Muscle layer of duodenum (tissue), 2 donors: ENCODE measurements at regions not wholly inside any gene's neighbourhood (a gene's known extent, or its start where the extent isn't known, plus 50 kb on each side); places are given as distances from the start of the nearest gene placed in this dataset.

Source experiments
- H3K27ac ChIP-seq: one replicate; pipeline ENCODE4 v1.7.0; 2013; ENCODE audit warnings: mild to moderate bottlenecking, low read length
- H3K27me3 ChIP-seq: one replicate; pipeline ENCODE4 v1.7.0; 2013; ENCODE audit warnings: low read depth, mild to moderate bottlenecking, control low read depth, low read length
- H3K36me3 ChIP-seq, 2 donors: one replicate each; pipeline ENCODE4 v1.7.0; 2013; ENCODE audit warnings: low read length in 2 of 2, control low read depth in 1 of 2, mild to moderate bottlenecking in 1 of 2; ENCODE audit not compliant: insufficient read depth in 2 of 2, control insufficient read depth in 1 of 2
- H3K4me1 ChIP-seq, 2 donors: one replicate each; pipeline ENCODE4 v1.7.0; 2013; ENCODE audit warnings: low read length in 2 of 2, mild to moderate bottlenecking in 2 of 2, control low read depth in 1 of 2, moderate library complexity in 1 of 2; ENCODE audit not compliant: insufficient read depth in 2 of 2, control insufficient read depth in 1 of 2
- H3K4me3 ChIP-seq, 2 donors: one replicate each; pipeline ENCODE4 v1.7.0; 2013; ENCODE audit warnings: low read length in 2 of 2, low read depth in 1 of 2, mild to moderate bottlenecking in 1 of 2
- H3K9me3 ChIP-seq, 2 donors: one replicate each; pipeline ENCODE4 v1.7.0; 2013; ENCODE audit warnings: low read length in 2 of 2, control low read depth in 1 of 2, mild to moderate bottlenecking in 1 of 2; ENCODE audit not compliant: control insufficient read depth in 1 of 2
- donor health status: healthy.

- Histone ChIP-seq H3K27ac (no peak overlapping the region), H3K27me3 (no peaks in the 10 kb centered on the region), H3K4me3 (peak overlapping the region; percentile 56 to 61), H3K9me3 (no peaks in the 10 kb centered on the region), H3K36me3 (no peaks in the 10 kb centered on the region), H3K4me1 (no peaks in the 10 kb centered on the region)
These were observed 406.4 kb downstream of the FAM47A start for GRCh38 chrX:33725535-33726210.

- H3K27me3 ChIP-seq = no peaks in the 10 kb centered on the region
- H3K9me3 ChIP-seq = no peaks in the 10 kb centered on the region
- H3K36me3 ChIP-seq = no peaks in the 10 kb centered on the region
- H3K4me1 ChIP-seq = no peaks in the 10 kb centered on the region
- no peak overlapping the region for H3K4me3 ChIP-seq
- no peak overlapping the region for H3K27ac ChIP-seq
These were observed 410.2 kb downstream of the FAM47A start for GRCh38 chrX:33721927-33722326.

GRCh38 chrX:33686105-33686504 lies 446.0 kb downstream of the FAM47A start:
- peaks cover 0 to 2% of the 10 kb centered on the region in 2 donors for H3K9me3 ChIP-seq
- no peak overlapping the region for H3K27ac ChIP-seq
- H3K4me1 ChIP-seq = no peaks in the 10 kb centered on the region
- H3K27me3 ChIP-seq = no peaks in the 10 kb centered on the region
- H3K36me3 ChIP-seq = no peaks in the 10 kb centered on the region
- no peak overlapping the region for H3K4me3 ChIP-seq
